Coronary artery (tissue), 2 donors: ENCODE measurements at regions not wholly inside any gene's neighbourhood (a gene's known extent, or its start where the extent isn't known, plus 50 kb on each side); places are given as distances from the start of the nearest gene placed in this dataset.
"Not testable (repeated sequence)": the region's sequence is repeated elsewhere in the genome, so short reads cannot be mapped to it uniquely, and the experiment has no call there.

Source experiments
- DNase-seq: peaks from one replicate; pipeline ENCODE4 v3.0.0-alpha.2; 2017; ENCODE audit warnings: low spot score
- H3K27ac ChIP-seq, 2 donors: fragments of 200-600 bp; sonication (generic); one replicate each; pipeline ENCODE4 v1.5.1; 2016 to 2019
- H3K4me3 ChIP-seq: fragments of 200-600 bp; sonication (generic); 2 replicates; pipeline ENCODE4 v1.5.1; 2016; ENCODE audit warnings: mild to moderate bottlenecking, moderate library complexity
- CTCF ChIP-seq: fragments of 200-600 bp; sonication (generic); IDR thresholded peaks from one replicate; pipeline ENCODE4 v1.5.1; 2019; ENCODE audit warnings: antibody characterized with exemption

GRCh38 chr14:65846196-65846868, 433.8 kb downstream of the FUT8 start:
- Histone ChIP-seq H3K27ac (no peak overlapping the region), H3K4me3 (no peak overlapping the region)
- TF ChIP-seq CTCF, result no peak
- no peak for DNase-seq

- TF ChIP-seq CTCF, result no peak
- Histone ChIP-seq H3K27ac (no peak overlapping the region), H3K4me3 (no peak overlapping the region)
- DNase-seq, result no peak
Measured at GRCh38 chr14:65847075-65847847, 434.7 kb downstream of the FUT8 start.

- H3K4me3 ChIP-seq, H3K27ac ChIP-seq, DNase-seq: not testable (repeated sequence)
Measured at GRCh38 chr14:65847931-65848330, 435.4 kb downstream of the FUT8 start.

DNA sequence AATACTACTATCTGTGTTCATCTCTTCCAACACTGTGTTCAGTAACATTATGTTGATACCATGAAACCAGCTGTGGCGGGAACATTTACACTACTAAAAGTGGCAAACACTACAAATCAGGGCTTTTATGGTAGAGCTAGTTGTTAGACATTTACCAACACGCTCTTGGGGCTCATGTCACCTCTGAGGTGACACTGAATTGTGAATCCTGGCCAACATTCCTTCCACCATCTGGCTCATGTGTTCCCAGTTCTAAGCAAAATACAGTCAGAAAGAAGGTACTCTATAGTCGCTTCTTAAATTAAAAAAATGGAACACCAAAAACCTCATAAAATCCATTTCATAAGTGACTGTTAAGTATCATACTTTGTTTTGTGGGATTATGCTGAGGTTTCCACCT, 436.6 kb downstream of the FUT8 start:
- Histone ChIP-seq H3K27ac (no peak overlapping the region), H3K4me3 (no peak overlapping the region)
- TF ChIP-seq CTCF, result no peak
- DNase-seq, result no peak

GRCh38 chr14:65849558-65849957, 437.0 kb downstream of the FUT8 start:
- no peak for TF ChIP-seq CTCF

DNA sequence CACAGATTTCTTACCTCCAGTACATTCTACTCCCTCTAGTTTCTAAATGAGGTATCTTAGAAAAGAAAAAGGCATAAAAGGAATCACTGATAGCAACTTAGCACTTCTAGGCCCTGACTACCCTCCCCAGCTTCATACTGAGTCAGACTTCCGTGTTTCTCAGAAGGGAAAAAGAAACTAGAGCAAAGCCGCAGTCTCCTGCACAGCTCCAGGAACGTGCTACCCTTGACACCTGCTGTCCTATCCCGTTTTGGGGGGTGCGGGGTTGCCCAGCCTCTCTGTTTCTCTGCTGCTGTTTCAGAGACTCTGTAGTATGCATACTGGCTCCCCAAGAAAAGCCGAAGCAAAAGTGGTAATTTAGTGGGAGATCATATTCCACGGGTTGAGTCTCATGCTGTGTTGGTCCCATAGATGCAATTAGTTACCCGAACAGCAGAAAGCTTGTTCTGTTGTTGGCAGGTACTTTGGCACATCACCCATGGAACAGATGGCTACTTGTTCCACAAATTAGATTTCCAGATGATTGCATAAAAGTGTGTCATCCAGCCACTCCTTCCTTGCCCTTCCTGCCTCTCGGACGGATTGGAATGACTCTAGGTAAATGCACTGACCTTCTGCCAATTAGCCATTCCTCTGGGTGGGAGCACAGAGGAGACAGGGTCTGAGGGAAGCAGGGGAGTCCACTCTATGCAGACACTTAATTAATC, 438.1 kb downstream of the FUT8 start:
- no peak for DNase-seq
- H3K4me3 ChIP-seq, result no peak overlapping the region
- no peak overlapping the region for H3K27ac ChIP-seq
- no peak for TF ChIP-seq CTCF

More at GRCh38 chr14:65849558-65849957, 437.0 kb downstream of the FUT8 start:
- Histone ChIP-seq H3K27ac (no peak overlapping the region), H3K4me3 (no peak overlapping the region)
- no peak for DNase-seq

- Histone ChIP-seq H3K4me3 (no peak overlapping the region), H3K27ac (no peak overlapping the region)
- TF ChIP-seq CTCF, result no peak
- no peak for DNase-seq
Measured at GRCh38 chr14:65852689-65853088, 440.2 kb downstream of the FUT8 start.
